Putamen (tissue), 1 donor: ENCODE measurements at regions not wholly inside any gene's neighbourhood (a gene's known extent, or its start where the extent isn't known, plus 50 kb on each side); places are given as distances from the start of the nearest gene placed in this dataset.
"Not testable (repeated sequence)": the region's sequence is repeated elsewhere in the genome, so short reads cannot be mapped to it uniquely, and the experiment has no call there.

ENCODE experiments used
- DNase-seq: peaks from one replicate; pipeline ENCODE4 v3.0.0-alpha.2; 2016; ENCODE audit warnings: low spot score

DNA sequence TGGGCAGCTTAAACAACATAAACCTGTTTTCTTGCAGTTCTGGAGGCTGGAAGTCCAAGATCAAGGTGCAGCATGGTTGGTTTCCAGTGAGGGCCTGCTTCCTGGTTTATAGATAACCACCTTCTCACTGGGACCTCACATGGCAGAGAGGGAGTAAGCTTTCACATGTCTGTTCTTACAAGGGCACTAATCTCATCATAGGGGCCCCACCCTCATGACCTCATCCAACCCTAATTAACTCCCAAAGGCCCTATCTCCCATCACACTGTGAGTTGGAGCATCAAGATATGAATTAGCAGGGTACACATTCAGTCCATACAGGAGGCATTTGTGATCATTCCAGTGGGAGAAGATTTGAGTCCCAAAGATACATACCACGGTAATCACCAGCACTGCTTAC is 50.5 kb upstream of the GRIN2A start:
- no peak for DNase-seq

DNA sequence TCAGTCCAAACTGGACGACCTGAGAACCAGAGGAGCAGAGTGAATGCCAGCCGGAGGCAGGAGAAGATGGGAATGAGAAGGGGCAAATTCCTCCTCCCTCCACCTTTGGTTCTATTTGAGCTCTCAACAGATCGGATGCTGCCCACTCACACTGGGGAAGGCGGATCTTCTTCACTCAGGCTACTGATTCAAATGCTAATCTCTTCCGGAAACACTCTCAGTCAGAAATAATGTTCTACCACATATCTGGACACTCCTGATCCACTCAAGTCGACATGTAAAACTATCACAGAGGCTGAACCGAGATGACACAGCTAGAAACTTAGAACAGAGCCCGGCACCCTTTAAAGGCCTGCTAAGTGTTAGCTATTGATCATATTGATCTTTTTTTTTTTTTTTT is 57.4 kb upstream of the GRIN2A start:
- no peak for DNase-seq

DNA sequence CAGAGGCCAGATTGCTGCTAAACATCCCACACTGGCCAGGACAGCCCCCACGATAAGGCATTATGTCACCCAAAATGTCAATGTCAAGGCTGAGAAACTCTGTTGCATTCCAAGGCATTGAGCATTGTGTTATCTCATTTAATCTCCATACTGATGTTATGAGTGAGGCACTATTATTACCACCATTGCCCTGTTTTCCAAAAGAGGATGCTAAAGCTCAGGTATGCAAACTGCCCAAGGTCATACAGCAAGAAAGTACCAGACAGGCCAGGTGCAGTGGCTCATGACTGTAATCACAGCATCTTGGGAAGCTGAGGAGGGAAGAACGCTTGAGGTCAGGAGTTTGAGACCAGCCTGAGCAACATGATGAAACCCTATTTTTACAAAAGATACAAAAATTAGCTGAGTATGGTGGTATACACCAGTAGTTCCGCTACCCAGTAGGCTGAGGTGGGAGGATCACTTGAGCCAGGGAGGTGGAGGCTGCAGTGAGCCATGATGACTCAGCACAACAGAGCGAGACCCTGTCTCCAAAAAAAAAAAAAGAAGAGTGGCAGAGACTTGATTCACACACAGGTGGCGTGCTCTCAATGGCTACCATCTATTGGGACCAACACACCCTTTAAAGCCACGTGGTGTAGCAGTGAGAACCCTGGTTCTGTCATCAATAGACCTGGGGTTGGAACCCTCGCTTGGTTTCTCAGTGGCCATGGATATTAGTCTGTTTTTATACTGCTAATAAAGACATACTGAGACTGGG is 58.8 kb upstream of the GRIN2A start:
- no peak for DNase-seq

DNA sequence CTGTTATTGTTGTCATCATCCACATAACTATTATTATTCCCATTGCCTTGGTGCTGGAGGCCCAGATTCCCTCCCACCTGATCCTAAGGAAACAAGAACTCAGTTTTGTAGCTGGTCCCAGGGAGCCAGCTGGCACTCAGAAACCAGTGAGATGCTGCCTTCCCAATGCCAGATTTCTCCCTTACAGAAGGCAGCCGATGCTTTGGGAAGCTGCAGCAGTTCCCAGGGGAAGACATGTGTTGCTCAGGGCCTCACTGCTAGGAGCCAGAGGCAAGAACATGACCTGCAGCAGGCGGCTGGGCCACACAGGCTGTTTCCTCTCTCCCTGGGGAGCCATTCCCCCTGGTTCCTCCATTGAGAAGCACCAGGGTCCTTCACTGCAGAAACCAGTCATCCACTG is 59.9 kb upstream of the GRIN2A start:
- no peak for DNase-seq

DNA sequence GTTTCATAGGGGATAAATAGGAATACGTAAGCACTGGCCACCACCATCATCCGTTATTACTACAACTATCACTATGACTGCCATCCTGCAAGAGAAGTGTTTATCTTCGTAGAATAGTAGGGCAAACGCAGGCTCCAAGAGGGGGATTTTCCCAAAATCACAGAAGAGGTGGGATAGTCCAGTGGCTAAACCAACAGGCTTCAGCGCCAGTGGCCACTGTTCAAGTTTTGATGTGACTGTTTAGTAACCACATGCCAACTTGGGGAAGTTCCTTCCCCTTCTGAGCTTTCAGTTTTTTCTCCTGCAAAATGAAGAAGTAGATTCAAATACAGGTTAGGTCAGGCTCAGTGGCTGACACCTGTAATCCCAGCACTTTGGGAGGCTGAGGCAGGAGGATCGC is 60.7 kb upstream of the GRIN2A start:
- DNase-seq: no peak

DNA sequence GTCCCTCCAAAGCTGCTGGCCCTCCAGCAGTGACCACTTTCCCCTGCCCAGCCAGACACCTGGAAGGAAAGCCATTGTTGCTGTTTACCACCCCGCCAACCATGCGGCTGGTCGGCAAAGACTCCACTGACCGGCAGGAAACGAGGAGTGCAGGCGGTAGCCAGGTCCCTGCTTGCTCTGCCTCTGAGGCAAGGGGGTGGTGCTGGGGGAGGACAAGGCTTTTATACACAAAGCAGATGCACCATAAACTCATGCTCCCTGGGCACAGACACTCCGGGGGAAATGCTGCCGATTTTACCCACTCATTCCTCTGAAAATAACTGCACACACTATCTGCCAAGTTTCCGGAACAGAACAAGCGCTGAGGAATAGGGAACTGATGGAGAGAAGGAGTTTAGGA is 62.8 kb upstream of the GRIN2A start:
- DNase-seq: no peak

DNA sequence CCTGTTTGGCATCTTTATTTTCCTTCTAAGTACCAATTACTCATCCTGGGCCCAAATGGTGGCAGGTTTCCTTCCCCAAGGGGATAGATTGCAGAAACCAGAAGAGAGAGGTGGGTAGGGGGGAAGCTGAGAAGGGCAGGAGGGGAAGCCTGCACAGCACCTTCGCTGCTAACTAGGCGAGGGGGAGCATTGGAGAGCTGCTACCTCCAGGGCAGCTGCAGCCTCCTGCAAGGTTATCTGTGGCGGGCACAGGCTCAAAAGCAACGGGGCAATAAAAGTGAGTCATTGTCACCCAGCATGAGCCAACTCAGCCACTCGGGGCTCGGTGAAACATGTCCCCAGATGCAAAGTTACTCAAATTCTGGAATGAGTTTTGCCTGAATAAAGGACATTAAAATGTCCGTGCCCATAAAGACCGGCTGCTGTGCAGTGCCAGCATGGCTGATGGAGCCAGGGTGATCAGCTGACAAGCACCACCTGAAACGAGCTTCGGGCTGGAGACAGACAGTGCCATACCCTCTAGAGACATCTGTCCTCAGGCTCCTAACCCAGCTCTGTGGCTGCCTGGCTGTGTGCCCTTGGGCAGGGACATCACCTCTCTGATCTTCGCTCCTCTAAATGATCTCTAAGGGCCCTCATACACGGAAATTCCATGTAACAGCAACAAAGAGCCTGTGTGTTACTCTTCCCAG is 68.1 kb upstream of the GRIN2A start:
- no peak for DNase-seq

DNA sequence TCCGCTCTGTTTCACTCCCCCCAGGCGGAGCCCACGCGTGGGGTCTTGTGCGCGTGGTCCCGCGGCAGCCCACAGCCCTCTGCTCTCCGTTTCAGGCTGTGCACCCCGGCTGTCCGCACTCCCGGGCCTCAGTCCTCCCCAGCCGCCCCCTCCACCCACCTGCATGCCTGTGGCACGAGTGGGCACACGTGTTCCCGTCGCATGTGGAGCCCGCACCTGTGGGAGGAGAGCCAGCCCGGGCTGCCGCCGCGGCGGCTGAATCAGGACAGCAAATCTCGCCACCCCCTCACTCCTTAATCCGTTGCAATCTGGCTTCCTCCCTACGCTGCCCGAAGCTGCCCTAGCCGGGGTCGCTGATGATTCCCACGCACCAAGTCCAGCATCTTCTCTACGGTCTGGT is 69.9 kb upstream of the GRIN2A start:
- no peak for DNase-seq

DNA sequence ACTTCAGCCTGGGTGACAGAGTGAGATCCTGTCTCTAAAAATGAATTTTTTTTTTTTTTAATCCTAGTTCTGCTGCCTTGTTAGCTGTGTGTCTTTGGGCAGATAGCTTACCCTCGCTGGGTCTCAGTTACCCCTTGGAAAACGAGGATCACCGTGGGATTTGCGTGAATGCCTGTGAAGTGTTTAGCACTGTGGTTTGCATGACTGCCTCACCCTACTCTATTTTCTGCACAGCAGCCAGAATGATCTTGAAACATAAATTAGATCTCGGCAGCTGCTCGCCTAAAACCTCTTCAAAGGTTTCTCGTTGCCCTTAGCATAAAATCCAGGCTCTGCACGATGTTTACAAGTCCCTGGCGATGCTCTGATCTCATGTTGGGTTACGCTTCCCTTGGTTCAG is 71.2 kb upstream of the GRIN2A start:
- no peak for DNase-seq

DNA sequence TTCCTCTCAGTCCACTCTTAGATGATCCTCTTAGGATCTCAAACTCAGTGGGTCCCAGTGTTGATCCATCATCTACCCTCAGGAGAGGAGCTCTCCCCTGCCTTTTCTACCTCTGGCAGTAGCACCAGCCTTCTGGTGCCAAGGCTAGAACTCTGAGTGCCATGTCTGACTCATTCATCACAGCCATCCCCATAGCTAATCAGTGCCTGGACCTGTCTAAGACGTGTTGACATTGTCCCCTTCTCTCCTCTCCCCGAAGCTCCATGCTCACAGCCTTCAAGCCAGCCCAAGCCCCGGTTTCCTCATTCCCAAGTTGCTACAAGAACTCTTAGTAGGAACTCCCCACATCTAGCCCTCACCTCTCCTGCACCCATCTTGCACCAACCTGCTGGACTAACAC is 73.5 kb upstream of the GRIN2A start:
- DNase-seq: no peak

DNA sequence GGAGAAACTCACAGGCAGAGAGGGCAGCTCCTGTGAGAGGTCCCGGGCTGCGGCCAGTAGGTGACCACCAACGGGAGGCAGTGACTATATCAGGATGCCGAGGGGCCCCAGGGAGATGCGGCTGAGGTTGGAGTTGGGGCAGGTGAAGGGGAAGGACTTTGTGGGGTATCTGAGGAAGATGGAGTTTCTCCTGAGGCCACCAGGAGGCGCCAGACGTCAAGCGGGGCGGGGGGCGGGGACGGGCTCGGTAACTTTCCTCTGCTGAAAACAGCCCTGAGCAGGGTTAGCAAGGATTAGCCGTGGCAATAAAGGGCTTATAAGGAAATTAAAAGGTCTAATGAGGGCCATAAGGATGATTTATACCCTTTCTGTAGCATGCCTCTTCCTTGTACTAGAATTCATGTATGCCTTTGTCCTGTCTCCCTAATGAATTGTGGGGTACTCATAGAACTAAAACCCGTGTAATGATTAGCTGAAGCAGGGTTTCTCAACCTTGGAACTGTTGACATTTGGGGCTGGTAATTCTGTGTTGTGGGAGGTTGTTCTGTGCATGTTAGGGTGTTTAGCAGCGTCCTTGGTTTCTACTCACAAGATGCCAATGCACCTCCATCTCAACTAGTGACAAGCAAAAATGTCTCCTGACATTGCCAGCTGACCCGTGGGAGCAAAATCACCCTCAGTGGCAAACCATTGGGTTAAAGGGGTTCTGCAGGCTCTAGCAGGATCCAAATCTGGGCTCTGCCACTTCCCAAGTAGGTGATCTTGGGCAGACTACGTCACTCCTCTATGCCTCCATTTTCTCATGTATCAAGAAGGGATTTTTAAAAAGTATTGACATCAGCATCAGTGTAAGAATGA is 74.8 kb upstream of the GRIN2A start:
- DNase-seq: peak; percentile 8

DNA sequence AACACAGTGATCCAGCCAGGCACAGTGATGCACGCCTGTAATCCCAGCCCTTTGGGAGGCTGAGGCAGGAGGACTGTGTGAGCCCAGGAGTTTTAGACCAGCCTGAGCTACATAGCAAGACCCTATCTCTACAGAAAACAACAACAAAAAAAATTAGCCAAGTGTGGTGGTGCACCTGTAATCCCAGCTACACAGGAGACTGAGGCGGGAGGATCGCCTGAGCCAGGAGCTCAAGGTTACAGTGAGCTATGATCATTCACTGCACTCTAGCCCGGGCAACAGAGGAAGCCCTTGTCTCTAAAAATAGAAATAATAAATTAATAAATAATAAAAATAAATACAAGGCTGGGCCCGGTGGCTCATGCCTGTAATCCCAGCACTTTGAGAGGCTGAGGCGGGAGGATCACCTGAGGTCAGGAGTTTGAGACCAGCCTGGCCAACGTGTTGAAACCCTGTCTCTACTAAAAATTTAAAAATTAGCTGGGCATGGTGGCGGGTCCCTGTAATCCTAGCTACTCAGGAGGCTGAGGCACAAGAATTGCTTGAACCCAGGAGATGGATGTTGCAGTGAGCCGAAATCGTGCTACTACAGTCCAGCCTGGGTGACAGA is 75.5 kb upstream of the GRIN2A start:
- not testable (repeated sequence) for DNase-seq

DNA sequence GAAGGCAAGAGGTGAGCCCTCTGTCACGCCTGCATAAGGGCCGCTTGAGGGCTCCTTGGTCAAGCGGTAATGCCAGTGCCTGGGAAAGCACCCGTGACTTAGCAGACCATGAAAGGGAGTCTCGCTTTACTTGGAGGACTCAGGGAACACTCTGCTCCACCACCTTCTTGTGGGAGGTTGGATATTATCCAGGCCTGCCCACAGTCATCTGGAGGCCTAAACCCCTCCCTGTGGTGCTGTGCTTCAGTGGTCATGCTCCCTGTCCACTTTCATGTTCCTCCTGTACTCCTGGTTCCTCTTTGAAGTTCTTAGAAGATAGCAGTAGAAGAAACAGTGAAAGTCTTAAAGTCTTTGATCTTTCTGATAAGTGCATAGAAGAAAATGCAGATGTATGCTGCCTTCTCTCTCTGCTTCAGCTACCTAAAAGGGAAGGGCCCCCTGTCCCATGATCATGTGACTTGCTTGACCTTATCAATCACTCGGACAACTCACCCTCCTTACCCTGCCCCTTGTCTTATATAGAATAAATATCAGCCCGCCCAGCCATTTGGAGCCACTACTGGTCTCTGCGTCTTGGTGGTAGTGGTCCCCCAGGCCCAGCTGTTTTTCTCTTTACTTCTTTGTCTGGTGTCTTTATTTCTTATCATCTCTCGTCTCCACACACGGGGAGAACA is 76.8 kb upstream of the GRIN2A start:
- DNase-seq: not testable (repeated sequence)

DNA sequence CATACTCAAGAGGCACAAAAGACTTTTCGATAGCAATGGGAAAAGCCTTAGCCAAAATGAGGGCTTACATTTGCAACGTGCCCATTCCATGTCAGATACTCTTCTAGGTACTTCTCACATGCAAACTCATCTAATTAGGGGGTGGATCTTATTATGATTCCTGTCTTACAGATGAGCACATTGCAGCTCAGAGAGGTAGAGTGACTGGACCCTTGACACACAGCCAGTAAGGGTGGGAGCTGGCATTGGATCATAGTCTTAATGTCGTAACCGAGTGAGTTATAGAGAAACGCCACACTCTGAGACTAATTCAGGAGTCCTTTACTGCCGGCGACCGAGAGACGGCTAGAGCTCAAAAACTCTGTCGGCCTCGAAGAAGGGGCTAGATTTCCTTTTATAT is 78.8 kb upstream of the GRIN2A start:
- DNase-seq: no peak

DNA sequence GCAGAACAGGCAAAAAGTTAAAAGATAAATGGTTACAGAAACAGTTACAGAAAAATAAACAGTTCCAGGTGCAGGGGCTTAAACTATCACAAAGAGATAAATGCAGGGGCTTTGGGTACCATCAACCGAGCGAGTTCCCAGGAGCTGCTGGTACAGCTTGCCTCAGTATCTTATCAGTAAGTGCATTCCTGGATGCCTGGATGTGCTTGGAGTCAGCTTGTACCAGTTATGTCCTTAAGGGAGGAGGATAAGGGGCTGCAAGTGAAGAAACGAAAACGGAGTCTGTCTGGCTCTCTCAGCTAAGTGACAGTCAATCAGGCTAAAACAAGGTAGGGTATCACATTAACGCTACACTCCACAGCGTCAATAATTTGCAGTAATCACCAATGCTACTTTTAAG is 79.3 kb upstream of the GRIN2A start:
- DNase-seq: not testable (repeated sequence)

DNA sequence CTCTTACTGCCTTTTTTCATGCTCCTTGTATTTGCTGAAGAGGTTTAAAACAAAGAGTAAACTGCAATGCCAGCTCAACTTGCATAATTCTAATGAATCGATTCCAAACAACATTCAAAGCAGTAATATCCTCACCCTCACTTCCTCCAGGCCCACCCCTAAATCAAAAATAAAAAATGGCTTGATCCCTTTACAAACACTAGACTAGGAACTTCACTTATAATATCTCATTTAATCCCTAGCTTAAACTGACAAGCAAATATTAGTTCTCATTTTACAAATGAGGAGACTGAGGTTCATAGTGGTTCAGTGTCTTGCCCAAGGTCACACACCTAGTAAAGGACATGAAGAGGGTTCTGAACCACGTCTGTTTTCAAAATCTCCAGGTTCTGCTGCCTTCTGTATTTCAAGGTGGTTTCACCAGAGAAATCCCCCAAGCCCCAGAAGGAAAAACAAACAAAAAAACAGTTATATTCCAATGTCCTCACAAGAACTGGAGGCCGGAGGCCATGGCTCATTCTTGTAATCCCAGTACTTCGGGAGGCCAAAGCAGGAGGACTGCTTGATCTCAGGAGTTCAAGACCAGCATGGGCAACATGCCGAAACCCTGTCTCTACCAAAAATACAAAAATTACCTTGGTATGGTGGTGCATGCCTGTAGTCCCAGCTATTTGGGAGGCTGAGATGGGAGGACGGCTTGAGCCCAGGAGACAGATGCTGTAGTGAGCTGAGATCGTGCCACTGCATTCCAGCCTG is 80.3 kb upstream of the GRIN2A start:
- DNase-seq: no peak

DNA sequence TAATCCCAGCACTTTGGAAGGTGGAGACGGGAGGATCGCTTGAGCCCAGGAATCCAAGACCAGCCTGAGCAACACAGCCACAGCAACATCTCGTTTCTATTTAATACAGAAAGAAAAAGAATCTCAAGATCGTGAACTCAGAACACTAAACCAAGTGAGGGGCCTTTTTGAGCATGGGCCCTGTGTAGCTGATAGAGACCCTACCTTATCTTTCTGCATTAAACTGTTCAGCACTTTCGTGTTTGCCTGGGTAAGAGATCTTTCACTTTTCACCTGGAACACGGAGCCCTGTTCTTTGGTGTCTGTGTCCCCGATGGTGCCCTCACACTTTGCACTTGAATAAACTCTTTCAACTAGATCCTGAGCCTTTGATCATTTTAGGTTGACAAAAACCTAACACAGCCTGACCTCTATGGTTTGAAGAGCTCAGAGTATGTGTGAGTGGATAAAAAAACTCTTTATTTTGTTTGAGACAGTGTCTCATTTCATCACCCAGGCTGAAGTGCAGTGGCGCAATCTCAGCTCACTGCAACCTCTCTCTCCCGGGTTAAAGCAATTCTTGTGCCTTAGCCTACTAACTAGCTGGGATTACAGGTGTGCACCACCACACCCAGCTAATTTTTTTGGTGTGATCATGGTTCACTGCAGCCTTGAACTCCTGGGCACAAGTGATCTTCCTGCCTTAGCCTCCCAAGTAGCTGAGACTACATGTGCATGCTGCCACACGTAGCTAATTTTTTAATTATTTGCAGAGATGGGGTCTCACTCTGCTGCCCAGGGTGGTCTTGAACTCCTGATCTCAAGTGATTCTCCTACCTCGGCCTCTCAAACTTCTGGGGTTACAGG is 83.8 kb upstream of the GRIN2A start:
- no peak for DNase-seq

DNA sequence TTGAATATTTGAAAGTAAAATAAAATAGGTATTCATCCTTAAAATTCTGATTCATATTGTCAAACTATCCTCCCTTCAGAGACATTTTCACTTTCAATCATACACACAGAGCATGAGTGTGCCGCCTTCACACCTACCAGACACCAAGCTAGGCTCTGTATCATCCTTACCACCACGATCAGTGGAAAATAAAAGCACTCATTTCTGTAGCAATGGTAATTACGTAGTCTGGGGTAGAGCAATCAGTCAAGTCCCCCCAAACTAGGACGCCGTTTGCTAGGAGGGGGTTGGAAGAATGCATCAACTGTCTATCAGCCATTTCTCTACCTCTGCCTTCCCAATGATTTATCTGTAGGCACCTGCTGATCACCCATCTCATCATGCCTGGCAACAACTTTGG is 84.6 kb upstream of the GRIN2A start:
- DNase-seq: no peak

DNA sequence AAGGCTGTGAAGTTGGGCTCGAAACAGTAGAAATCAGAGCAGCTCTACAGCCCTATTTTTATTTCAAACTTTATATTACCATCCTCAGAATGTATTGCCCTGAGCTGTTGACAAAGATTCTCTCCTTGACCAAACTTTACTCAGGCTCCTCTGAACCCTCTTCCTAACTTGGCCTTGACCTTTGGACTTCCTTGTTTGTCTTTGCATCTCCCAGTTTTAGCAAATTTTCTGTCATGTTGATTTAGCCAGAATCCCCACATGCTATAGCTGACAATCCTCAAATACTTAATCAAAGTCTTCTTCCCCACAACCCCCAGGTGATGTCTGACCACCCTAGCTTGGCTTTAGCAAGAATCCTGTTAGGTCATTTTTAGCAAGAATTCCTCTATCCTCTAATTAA is 87.4 kb upstream of the GRIN2A start:
- DNase-seq: no peak

DNA sequence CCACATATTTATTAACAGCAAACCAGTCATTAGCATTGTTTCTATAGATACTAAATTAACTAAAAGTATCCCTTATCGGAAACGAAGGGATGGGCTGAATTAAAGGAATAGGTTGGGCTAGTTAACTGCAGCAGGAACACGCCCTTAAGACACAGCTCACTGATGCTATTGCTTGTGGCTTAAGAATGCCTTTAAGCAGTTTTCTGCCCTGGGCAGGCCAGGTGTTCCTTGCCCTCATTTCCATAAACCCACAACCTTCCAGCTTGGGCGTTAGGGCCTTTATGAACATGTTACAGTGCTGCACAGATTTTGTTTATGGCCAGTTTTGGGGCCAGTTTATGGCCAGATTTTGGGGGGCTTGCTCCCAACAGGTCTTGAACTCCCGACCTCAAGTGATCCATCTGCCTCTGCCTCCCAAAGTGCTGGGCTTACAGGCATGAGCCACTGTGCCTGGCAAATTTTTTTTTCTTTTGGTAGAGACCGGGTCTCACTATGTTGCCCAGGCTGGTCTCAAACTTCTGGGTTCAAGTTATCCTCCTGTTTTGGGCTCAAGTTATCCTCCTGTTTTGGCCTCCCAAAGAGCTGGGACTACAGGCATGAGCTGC is 90.1 kb upstream of the GRIN2A start:
- not testable (repeated sequence) for DNase-seq
